Rectal smooth muscle tissue (tissue), 1 donor: ENCODE measurements at regions not wholly inside any gene's neighbourhood (a gene's known extent, or its start where the extent isn't known, plus 50 kb on each side); places are given as distances from the start of the nearest gene placed in this dataset.

Experiments
- H3K27ac ChIP-seq: one replicate; pipeline ENCODE4 v1.7.0; 2013; ENCODE audit warnings: low read depth, low read length, inconsistent platforms
- H3K27me3 ChIP-seq: one replicate; pipeline ENCODE4 v1.7.0; 2013; ENCODE audit warnings: low read length; ENCODE audit not compliant: control insufficient read depth, insufficient read depth
- H3K36me3 ChIP-seq: one replicate; pipeline ENCODE4 v1.7.0; 2013; ENCODE audit warnings: low read length; ENCODE audit not compliant: control insufficient read depth, insufficient read depth
- H3K4me1 ChIP-seq: one replicate; pipeline ENCODE4 v1.7.0; 2013; ENCODE audit warnings: low read length; ENCODE audit not compliant: control insufficient read depth, insufficient read depth
- H3K4me3 ChIP-seq: one replicate; pipeline ENCODE4 v1.7.0; 2013; ENCODE audit warnings: low read length
- H3K9ac ChIP-seq: one replicate; pipeline ENCODE4 v1.7.0; 2013; ENCODE audit warnings: low read length

DNA sequence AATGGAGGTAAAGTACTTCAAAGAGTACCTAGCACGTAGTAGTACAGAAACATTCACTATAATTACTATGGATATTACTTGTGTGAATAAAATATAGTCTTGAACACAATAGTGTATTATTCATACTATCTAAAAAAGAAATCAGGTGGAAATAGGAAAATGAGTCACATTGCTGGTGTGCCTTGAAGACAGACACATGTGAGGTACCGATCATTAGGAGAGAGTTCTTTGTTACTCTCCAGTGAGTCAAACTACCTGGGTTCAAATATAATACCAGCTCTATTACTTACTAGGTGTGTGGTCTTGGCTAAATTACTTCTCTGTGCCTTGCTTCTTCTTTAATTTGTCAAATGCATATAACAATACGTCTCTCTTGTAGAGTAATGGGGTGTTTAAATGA, 50.8 kb upstream of the BEND6 start:
- no peak overlapping the region for H3K9ac ChIP-seq
- no peaks in the 10 kb centered on the region for H3K36me3 ChIP-seq
- peaks cover 12% of the 10 kb centered on the region for H3K4me1 ChIP-seq
- H3K4me3 ChIP-seq: no peak overlapping the region
- H3K27ac ChIP-seq: no peak overlapping the region
- H3K27me3 ChIP-seq: no peaks in the 10 kb centered on the region

GRCh38 chr6:56902641-56903464, 52.1 kb upstream of the BEND6 start:
- no peak overlapping the region for H3K4me3 ChIP-seq
- H3K27ac ChIP-seq: no peak overlapping the region
- H3K36me3 ChIP-seq: no peaks in the 10 kb centered on the region
- peaks cover 18% of the 10 kb centered on the region for H3K4me1 ChIP-seq
- H3K9ac ChIP-seq: no peak overlapping the region
- no peaks in the 10 kb centered on the region for H3K27me3 ChIP-seq

GRCh38 chr6:56900784-56901183, 54.1 kb upstream of the BEND6 start:
- peaks cover 18% of the 10 kb centered on the region for H3K4me1 ChIP-seq
- no peak overlapping the region for H3K4me3 ChIP-seq
- no peaks in the 10 kb centered on the region for H3K27me3 ChIP-seq
- H3K9ac ChIP-seq: no peak overlapping the region
- no peak overlapping the region for H3K27ac ChIP-seq
- H3K36me3 ChIP-seq: no peaks in the 10 kb centered on the region

- H3K9ac ChIP-seq: no peak overlapping the region
- peak overlapping the region; percentile 68 for H3K27ac ChIP-seq
- no peak overlapping the region for H3K4me3 ChIP-seq
- no peaks in the 10 kb centered on the region for H3K36me3 ChIP-seq
- peaks cover 18% of the 10 kb centered on the region for H3K4me1 ChIP-seq
- no peaks in the 10 kb centered on the region for H3K27me3 ChIP-seq
Measured at GRCh38 chr6:56899753-56900152, 55.2 kb upstream of the BEND6 start.

GRCh38 chr6:56899311-56899710, 55.6 kb upstream of the BEND6 start:
- Histone ChIP-seq H3K27ac (peak overlapping the region; percentile 68), H3K36me3 (no peaks in the 10 kb centered on the region), H3K9ac (no peak overlapping the region), H3K4me3 (no peak overlapping the region), H3K27me3 (no peaks in the 10 kb centered on the region), H3K4me1 (peaks cover 18% of the 10 kb centered on the region)

DNA sequence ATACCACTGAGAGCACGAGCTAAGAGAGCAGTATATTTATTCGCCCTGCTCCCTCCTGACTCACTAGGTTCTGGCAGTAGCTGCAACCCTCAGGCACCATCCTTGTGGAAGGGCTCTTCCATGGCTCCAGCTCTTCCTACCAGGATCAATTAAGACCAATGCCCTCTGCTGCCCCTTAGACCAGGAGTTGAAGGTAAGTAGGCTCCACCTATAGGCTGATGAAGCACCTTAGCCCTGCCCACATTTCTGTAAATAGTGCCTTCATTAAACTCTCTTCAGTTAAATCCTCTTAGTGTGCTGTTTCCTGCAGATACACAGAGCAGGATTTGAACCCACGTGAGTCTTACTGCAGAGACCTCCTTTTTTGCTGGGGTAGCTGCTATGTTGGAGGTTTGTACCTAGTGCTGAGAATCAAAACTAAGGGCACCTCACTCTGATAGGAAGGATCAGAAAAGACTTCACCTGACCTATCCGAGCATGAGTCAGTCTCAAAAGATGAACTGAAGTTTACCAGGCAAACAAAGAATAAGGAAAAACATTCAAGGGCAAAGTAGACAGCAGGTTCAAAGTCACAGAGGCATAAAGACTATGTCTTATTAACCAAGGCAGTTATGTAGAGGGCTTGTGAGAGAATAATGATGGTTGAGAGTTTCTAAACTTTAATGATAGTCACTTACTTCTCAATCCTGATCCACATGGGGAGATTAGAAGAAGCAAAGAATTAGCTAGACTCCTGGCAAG, 56.9 kb upstream of the BEND6 start:
- Histone ChIP-seq H3K4me3 (no peak overlapping the region), H3K36me3 (no peaks in the 10 kb centered on the region), H3K27me3 (no peaks in the 10 kb centered on the region), H3K4me1 (peaks cover 18% of the 10 kb centered on the region), H3K27ac (no peak overlapping the region), H3K9ac (no peak overlapping the region)

DNA sequence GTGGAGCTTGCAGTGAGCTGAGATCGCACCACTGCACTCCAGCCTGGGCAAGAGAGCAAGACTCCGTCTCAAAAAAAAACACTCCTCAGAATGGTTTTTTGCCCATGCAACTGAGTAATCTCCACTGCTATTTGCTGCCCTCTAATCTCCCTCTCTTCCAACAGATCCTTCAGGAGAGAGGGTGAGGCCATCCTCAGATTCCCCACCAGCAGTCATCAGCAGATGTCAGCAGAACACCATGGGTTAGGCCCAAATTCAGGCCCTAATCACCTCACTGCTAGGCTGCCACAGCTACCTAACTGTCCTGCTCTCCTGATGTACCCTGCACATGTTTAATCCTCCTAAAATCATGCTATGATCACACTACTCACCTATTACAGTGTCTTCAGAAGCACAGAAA, 63.2 kb upstream of the BEND6 start:
- Histone ChIP-seq H3K27ac (no peak overlapping the region), H3K27me3 (no peaks in the 10 kb centered on the region), H3K4me1 (no peaks in the 10 kb centered on the region), H3K36me3 (no peaks in the 10 kb centered on the region), H3K4me3 (no peak overlapping the region), H3K9ac (no peak overlapping the region)

DNA sequence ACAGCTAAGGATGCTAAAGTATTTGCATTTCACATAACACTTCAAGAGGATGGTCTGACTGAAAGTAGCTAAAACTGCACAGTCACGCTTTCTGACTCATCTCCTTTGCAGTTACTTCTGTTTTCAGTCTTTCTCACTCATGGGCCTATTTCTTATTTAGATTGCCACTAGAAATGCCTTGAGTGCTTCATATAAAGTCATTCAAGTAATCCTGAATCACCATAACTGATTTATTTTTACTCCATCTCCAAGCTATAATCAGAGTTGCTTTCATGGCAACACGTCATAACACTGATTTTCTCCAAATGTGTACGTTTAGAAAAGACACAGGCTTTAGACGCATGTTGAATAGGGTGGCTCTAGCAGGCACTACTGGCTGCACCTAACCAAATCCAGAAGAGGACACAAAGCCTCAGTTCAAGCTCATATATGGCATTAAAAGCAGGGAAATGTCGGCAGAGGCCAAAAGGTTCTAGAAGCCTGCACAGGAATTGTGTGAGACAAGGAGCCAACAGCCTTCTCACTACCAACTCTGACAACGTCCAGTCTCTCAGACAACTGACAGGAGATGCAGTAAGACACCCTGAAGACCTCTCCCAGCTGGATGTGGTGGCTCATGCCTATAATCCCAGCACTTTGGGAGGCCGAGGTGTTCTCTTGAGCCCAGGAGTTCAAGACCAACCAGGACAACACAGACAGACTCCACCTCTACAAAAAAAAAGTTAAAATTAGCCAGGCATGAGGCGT, 64.1 kb upstream of the BEND6 start:
- Histone ChIP-seq H3K27ac (peak overlapping the region; percentile 79), H3K9ac (no peak overlapping the region), H3K4me1 (no peaks in the 10 kb centered on the region), H3K36me3 (no peaks in the 10 kb centered on the region), H3K27me3 (no peaks in the 10 kb centered on the region), H3K4me3 (no peak overlapping the region)

GRCh38 chr6:56890066-56890465, 64.8 kb upstream of the BEND6 start:
- no peak overlapping the region for H3K9ac ChIP-seq
- H3K27me3 ChIP-seq: no peaks in the 10 kb centered on the region
- no peaks in the 10 kb centered on the region for H3K36me3 ChIP-seq
- H3K27ac ChIP-seq: no peak overlapping the region
- H3K4me1 ChIP-seq: no peaks in the 10 kb centered on the region
- no peak overlapping the region for H3K4me3 ChIP-seq

GRCh38 chr6:56889492-56889891, 65.4 kb upstream of the BEND6 start:
- Histone ChIP-seq H3K4me3 (no peak overlapping the region), H3K27me3 (no peaks in the 10 kb centered on the region), H3K27ac (no peak overlapping the region), H3K36me3 (no peaks in the 10 kb centered on the region), H3K4me1 (no peaks in the 10 kb centered on the region), H3K9ac (no peak overlapping the region)

- no peaks in the 10 kb centered on the region for H3K4me1 ChIP-seq
Measured at GRCh38 chr6:56888687-56889086, 66.2 kb upstream of the BEND6 start.

DNA sequence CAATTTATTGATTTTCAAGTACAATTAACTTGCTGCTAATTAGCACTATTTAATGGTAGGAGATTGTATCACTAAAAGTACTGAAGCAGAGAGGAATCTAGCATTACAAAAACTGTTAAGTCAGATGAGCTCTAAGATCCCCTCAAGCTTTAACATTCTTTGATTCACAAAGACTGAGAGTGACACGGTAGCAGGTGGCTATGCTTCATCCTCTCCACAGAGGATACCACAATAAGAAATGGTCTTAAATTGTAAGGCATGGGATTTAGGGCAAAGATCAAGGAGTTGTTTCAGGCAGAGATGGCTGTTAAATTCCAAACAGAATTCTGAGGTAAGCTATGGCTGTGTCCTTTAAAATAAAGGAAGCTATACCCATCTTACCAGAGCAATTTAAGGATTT, 67.8 kb upstream of the BEND6 start:
- H3K4me3 ChIP-seq: no peak overlapping the region
- no peaks in the 10 kb centered on the region for H3K27me3 ChIP-seq
- no peaks in the 10 kb centered on the region for H3K36me3 ChIP-seq
- no peak overlapping the region for H3K9ac ChIP-seq
- H3K27ac ChIP-seq: no peak overlapping the region
- no peaks in the 10 kb centered on the region for H3K4me1 ChIP-seq

More at GRCh38 chr6:56888687-56889086, 66.2 kb upstream of the BEND6 start:
- Histone ChIP-seq H3K4me3 (no peak overlapping the region), H3K27me3 (no peaks in the 10 kb centered on the region), H3K36me3 (no peaks in the 10 kb centered on the region), H3K9ac (no peak overlapping the region), H3K27ac (no peak overlapping the region)
